Astrocyte (in vitro differentiated cells and primary cell): ENCODE measurements at regions not wholly inside any gene's neighbourhood (a gene's known extent, or its start where the extent isn't known, plus 50 kb on each side); places are given as distances from the start of the nearest gene placed in this dataset.

Experiments used
- DNase-seq: peaks from one replicate; pipeline ENCODE4 v3.0.0-alpha.2; 2010; ENCODE audit warnings: low read depth
- FAIRE-seq: peaks from 2 replicates; lab custom pipeline; 2011; peaks lifted over from hg19 to GRCh38; lab: Jason Lieb, UNC
- H2AFZ ChIP-seq: 2 replicates; pipeline ENCODE4 v1.6.0; 2012; ENCODE audit warnings: low read depth, low read length, inconsistent platforms
- H3K27ac ChIP-seq: 2 replicates; pipeline ENCODE4 v1.5.1; 2011; ENCODE audit warnings: low read depth, low read length, inconsistent platforms
- H3K27me3 ChIP-seq: 2 replicates; pipeline ENCODE4 v1.6.0; 2011; ENCODE audit warnings: low read length, inconsistent platforms; ENCODE audit not compliant: insufficient read depth
- H3K36me3 ChIP-seq: 2 replicates; pipeline ENCODE4 v1.5.1; 2011; ENCODE audit warnings: low read length, inconsistent platforms; ENCODE audit not compliant: insufficient read depth
- H3K4me1 ChIP-seq: 2 replicates; pipeline ENCODE4 v1.5.1; 2011; ENCODE audit warnings: low read length, inconsistent platforms; ENCODE audit not compliant: insufficient read depth
- H3K4me2 ChIP-seq: 2 replicates; pipeline ENCODE4 v1.6.0; 2012; ENCODE audit warnings: low read length, inconsistent platforms
- H3K4me3 ChIP-seq: 2 replicates; pipeline ENCODE4 v1.5.1; 2011; ENCODE audit warnings: low read depth, mild to moderate bottlenecking, low read length, inconsistent platforms; ENCODE audit not compliant: insufficient read depth
- H3K79me2 ChIP-seq: 2 replicates; pipeline ENCODE4 v1.6.0; 2012; ENCODE audit warnings: mild to moderate bottlenecking, low read length, inconsistent platforms; ENCODE audit not compliant: insufficient read depth
- H3K9ac ChIP-seq: 2 replicates; pipeline ENCODE4 v1.6.0; 2012; ENCODE audit warnings: mild to moderate bottlenecking, low read length, inconsistent platforms
- H3K9me3 ChIP-seq: 2 replicates; pipeline ENCODE4 v1.5.1; 2012; ENCODE audit warnings: low read depth, mild to moderate bottlenecking, low read length, inconsistent platforms; ENCODE audit not compliant: insufficient read depth
- H4K20me1 ChIP-seq: 2 replicates; pipeline ENCODE4 v1.6.0; 2012; ENCODE audit warnings: low read length, inconsistent platforms; ENCODE audit not compliant: insufficient read depth
- H3K27ac Mint-ChIP-seq: one replicate; pipeline ENCODE4 v1.8.0; 2021; ENCODE audit warnings: mild to moderate bottlenecking, mixed read lengths; ENCODE audit not compliant: unreplicated experiment
- H3K27me3 Mint-ChIP-seq: one replicate; pipeline ENCODE4 v1.8.0; 2021; ENCODE audit warnings: low read depth, mixed read lengths; ENCODE audit not compliant: unreplicated experiment
- H3K36me3 Mint-ChIP-seq: one replicate; pipeline ENCODE4 v1.8.0; 2021; ENCODE audit warnings: low read depth, mixed read lengths; ENCODE audit not compliant: unreplicated experiment
- H3K4me1 Mint-ChIP-seq: one replicate; pipeline ENCODE4 v1.8.0; 2021; ENCODE audit warnings: low read depth, mixed read lengths; ENCODE audit not compliant: unreplicated experiment
- H3K4me3 Mint-ChIP-seq: one replicate; pipeline ENCODE4 v1.8.0; 2021; ENCODE audit warnings: mild to moderate bottlenecking, moderate library complexity, mixed read lengths; ENCODE audit not compliant: unreplicated experiment
- H3K9me3 Mint-ChIP-seq: one replicate; pipeline ENCODE4 v1.8.0; 2021; ENCODE audit warnings: mild to moderate bottlenecking, mixed read lengths; ENCODE audit not compliant: unreplicated experiment
- CTCF ChIP-seq: IDR thresholded peaks from 2 replicates; pipeline ENCODE4 v1.5.1; 2011; ENCODE audit warnings: low read depth, mild to moderate bottlenecking, inconsistent platforms, low read length, moderate library complexity; ENCODE audit not compliant: insufficient read depth
- EZH2 ChIP-seq: IDR thresholded peaks from 2 replicates; pipeline ENCODE4 v1.6.1; 2012; ENCODE audit warnings: mild to moderate bottlenecking, low read length, inconsistent platforms; ENCODE audit not compliant: insufficient read depth

- H2AFZ ChIP-seq, result no peak overlapping the region
- TF ChIP-seq CTCF (no peak), EZH2 (no peak)
- H4K20me1 ChIP-seq, result no peaks in the 10 kb centered on the region
- no peaks in the 10 kb centered on the region for H3K27me3 ChIP-seq
- Mint-ChIP-seq H3K4me3 (no peak overlapping the region), H3K27ac (no peak overlapping the region), H3K36me3 (no peaks in the 10 kb centered on the region), H3K27me3 (peaks cover 21% of the 10 kb centered on the region), H3K9me3 (no peaks in the 10 kb centered on the region), H3K4me1 (no peaks in the 10 kb centered on the region)
- no peak overlapping the region for H3K27ac ChIP-seq
- no peak for DNase-seq
- H3K36me3 ChIP-seq, result no peaks in the 10 kb centered on the region
- FAIRE-seq, result no peak
- H3K4me3 ChIP-seq, result no peak overlapping the region
- H3K9ac ChIP-seq, result no peak overlapping the region
- no peaks in the 10 kb centered on the region for H3K79me2 ChIP-seq
- H3K9me3 ChIP-seq, result no peaks in the 10 kb centered on the region
- H3K4me2 ChIP-seq, result no peak overlapping the region
- H3K4me1 ChIP-seq, result no peaks in the 10 kb centered on the region
Measured at GRCh38 chr10:128605180-128605579, 479.0 kb upstream of the MKI67 start.

DNA sequence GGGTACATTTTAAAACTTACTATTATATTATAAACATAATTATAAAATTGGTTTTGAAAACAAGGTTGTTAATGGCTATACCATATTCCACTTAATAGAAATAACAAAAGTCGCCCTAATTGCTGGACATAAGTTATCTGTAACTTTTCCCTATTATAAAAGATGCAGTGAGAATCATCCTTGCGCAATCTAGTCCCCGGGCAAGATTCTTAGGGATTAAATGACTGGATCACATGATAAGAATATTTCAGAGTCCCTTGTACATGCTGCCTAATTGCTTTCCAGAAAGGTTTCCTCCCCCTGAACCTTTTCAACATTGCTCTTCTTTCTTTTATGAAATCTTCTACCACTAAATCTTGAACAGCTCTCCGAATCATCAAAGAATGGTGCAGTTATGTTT is 479.8 kb upstream of the MKI67 start:
- H3K36me3 Mint-ChIP-seq, result no peaks in the 10 kb centered on the region
- no peaks in the 10 kb centered on the region for H3K27me3 ChIP-seq
- TF ChIP-seq EZH2 (no peak), CTCF (no peak)
- no peaks in the 10 kb centered on the region for H3K4me1 Mint-ChIP-seq
- no peak for DNase-seq
- no peaks in the 10 kb centered on the region for H3K9me3 ChIP-seq
- H3K36me3 ChIP-seq, result no peaks in the 10 kb centered on the region
- no peak overlapping the region for H3K4me2 ChIP-seq
- no peak overlapping the region for H3K9ac ChIP-seq
- no peaks in the 10 kb centered on the region for H4K20me1 ChIP-seq
- no peak overlapping the region for H3K27ac Mint-ChIP-seq
- no peak overlapping the region for H3K27ac ChIP-seq
- H3K9me3 Mint-ChIP-seq, result no peaks in the 10 kb centered on the region
- no peaks in the 10 kb centered on the region for H3K79me2 ChIP-seq
- H3K4me3 Mint-ChIP-seq, result no peak overlapping the region
- H2AFZ ChIP-seq, result no peak overlapping the region
- H3K4me1 ChIP-seq, result no peaks in the 10 kb centered on the region
- H3K4me3 ChIP-seq, result no peak overlapping the region
- FAIRE-seq, result no peak
- peaks cover 21% of the 10 kb centered on the region for H3K27me3 Mint-ChIP-seq

DNA sequence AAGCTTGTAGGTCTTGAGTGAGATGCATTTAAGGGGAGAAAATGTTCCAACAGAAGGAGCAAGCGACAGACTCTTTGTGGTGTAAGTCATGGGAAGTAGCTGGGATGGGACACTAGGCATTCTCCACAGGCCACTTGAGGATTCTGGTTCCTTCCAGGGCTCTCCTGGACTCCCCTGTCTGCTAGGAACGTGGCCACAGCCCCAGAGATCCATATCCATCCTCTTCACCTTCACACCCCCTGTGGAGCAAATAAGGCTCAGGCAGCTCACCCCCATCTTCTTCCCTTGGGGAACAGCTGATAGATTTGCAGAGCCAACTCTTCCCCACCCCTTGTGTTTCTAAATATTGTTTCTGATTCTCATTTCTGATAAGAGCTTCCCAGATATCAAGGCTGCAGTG is 482.6 kb upstream of the MKI67 start:
- H3K9me3 ChIP-seq, result no peaks in the 10 kb centered on the region
- H3K4me3 Mint-ChIP-seq, result no peak overlapping the region
- FAIRE-seq, result no peak

More for the DNA sequence above, 482.6 kb upstream of the MKI67 start:
- Histone ChIP-seq H3K27ac (no peak overlapping the region), H3K9ac (no peak overlapping the region), H3K4me1 (no peaks in the 10 kb centered on the region), H3K4me2 (no peak overlapping the region), H2AFZ (no peak overlapping the region), H3K36me3 (no peaks in the 10 kb centered on the region), H3K79me2 (no peaks in the 10 kb centered on the region), H4K20me1 (no peaks in the 10 kb centered on the region), H3K4me3 (no peak overlapping the region), H3K27me3 (no peaks in the 10 kb centered on the region)
- TF ChIP-seq EZH2 (no peak), CTCF (no peak)
- no peak overlapping the region for H3K27ac Mint-ChIP-seq
- H3K4me1 Mint-ChIP-seq, result no peaks in the 10 kb centered on the region
- no peaks in the 10 kb centered on the region for H3K9me3 Mint-ChIP-seq
- no peaks in the 10 kb centered on the region for H3K36me3 Mint-ChIP-seq
- H3K27me3 Mint-ChIP-seq, result peaks cover 28% of the 10 kb centered on the region
- no peak for DNase-seq
